ENCODE measurements at regions not wholly inside any gene's neighbourhood (a gene's known extent, or its start where the extent isn't known, plus 50 kb on each side); places are given as distances from the start of the nearest gene placed in this dataset.
"Not testable (repeated sequence)": the region's sequence is repeated elsewhere in the genome, so short reads cannot be mapped to it uniquely, and the experiment has no call there.

- H3K36me3 ChIP-seq (ENCODE audit: control insufficient read depth in 1 of 2, insufficient read depth in 2 of 2, low read length in 2 of 2): no peaks in the 10 kb centered on the region
- H3K4me1 ChIP-seq (ENCODE audit: control insufficient read depth in 1 of 2, insufficient read depth in 2 of 2, low read length in 2 of 2): no peaks in the 10 kb centered on the region
- H3K27ac ChIP-seq (ENCODE audit: low read length): no peak overlapping the region
- no peak overlapping the region for H3K4me3 ChIP-seq (ENCODE audit: low read depth in 1 of 2, low read length in 2 of 2)
- no peaks in the 10 kb centered on the region for H3K9me3 ChIP-seq (ENCODE audit: control insufficient read depth in 1 of 2, low read length in 2 of 2)
- no peaks in the 10 kb centered on the region for H3K27me3 ChIP-seq (ENCODE audit: low read depth, low read length)
Observed at GRCh38 chr16:64351121-64351520, 770.7 kb downstream of the CDH11 start.

DNA sequence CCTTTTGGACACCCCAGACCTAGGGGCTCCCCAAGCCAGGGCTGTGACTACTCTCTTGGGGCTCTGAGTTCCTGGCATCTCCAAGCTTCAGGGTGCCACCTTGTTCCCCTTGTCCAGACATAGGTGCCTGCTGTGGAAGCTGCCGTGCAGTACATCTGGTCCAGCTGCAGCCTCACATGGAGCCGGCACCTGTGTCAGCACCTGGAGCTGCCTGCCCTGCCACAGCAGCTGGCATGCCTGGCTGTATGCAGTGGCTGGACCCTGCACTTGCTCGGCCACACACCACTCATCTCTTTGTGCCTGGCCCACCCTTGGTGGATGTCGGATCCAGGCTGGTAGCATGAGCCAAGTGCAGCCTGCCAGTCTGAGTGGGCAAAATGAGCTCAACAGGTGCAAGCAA is 775.8 kb downstream of the CDH11 start:
- Histone ChIP-seq H3K4me3 (ENCODE audit: low read depth in 1 of 2, low read length in 2 of 2) (no peak overlapping the region), H3K36me3 (ENCODE audit: control insufficient read depth in 1 of 2, insufficient read depth in 2 of 2, low read length in 2 of 2) (no peaks in the 10 kb centered on the region), H3K27ac (ENCODE audit: low read length) (no peak overlapping the region), H3K9me3 (ENCODE audit: control insufficient read depth in 1 of 2, low read length in 2 of 2) (no peaks in the 10 kb centered on the region), H3K27me3 (ENCODE audit: low read depth, low read length) (no peaks in the 10 kb centered on the region), H3K4me1 (ENCODE audit: control insufficient read depth in 1 of 2, insufficient read depth in 2 of 2, low read length in 2 of 2) (no peaks in the 10 kb centered on the region)

- H3K4me3 ChIP-seq (ENCODE audit: low read depth in 1 of 2, low read length in 2 of 2): no peak overlapping the region
Observed at GRCh38 chr16:64345142-64345541, 776.7 kb downstream of the CDH11 start.

GRCh38 chr16:64343820-64344443 is 777.9 kb downstream of the CDH11 start:
- H3K4me1 ChIP-seq (ENCODE audit: control insufficient read depth in 1 of 2, insufficient read depth in 2 of 2, low read length in 2 of 2); H3K27ac ChIP-seq (ENCODE audit: low read length); H3K4me3 ChIP-seq (ENCODE audit: low read depth in 1 of 2, low read length in 2 of 2); H3K9me3 ChIP-seq (ENCODE audit: control insufficient read depth in 1 of 2, low read length in 2 of 2); H3K36me3 ChIP-seq (ENCODE audit: control insufficient read depth in 1 of 2, insufficient read depth in 2 of 2, low read length in 2 of 2); H3K27me3 ChIP-seq (ENCODE audit: low read depth, low read length): not testable (repeated sequence)

More at GRCh38 chr16:64345142-64345541, 776.7 kb downstream of the CDH11 start:
- H3K4me1 ChIP-seq (ENCODE audit: control insufficient read depth in 1 of 2, insufficient read depth in 2 of 2, low read length in 2 of 2): no peaks in the 10 kb centered on the region
- no peaks in the 10 kb centered on the region for H3K36me3 ChIP-seq (ENCODE audit: control insufficient read depth in 1 of 2, insufficient read depth in 2 of 2, low read length in 2 of 2)
- H3K27me3 ChIP-seq (ENCODE audit: low read depth, low read length): no peaks in the 10 kb centered on the region
- H3K27ac ChIP-seq (ENCODE audit: low read length): no peak overlapping the region
- H3K9me3 ChIP-seq (ENCODE audit: control insufficient read depth in 1 of 2, low read length in 2 of 2): no peaks in the 10 kb centered on the region

GRCh38 chr16:64343061-64343819 is 778.6 kb downstream of the CDH11 start:
- H3K27ac ChIP-seq (ENCODE audit: low read length): no peak overlapping the region
- no peak overlapping the region for H3K4me3 ChIP-seq (ENCODE audit: low read depth in 1 of 2, low read length in 2 of 2)
- H3K36me3 ChIP-seq (ENCODE audit: control insufficient read depth in 1 of 2, insufficient read depth in 2 of 2, low read length in 2 of 2): no peaks in the 10 kb centered on the region
- no peaks in the 10 kb centered on the region for H3K27me3 ChIP-seq (ENCODE audit: low read depth, low read length)
- no peaks in the 10 kb centered on the region for H3K9me3 ChIP-seq (ENCODE audit: control insufficient read depth in 1 of 2, low read length in 2 of 2)
- no peaks in the 10 kb centered on the region for H3K4me1 ChIP-seq (ENCODE audit: control insufficient read depth in 1 of 2, insufficient read depth in 2 of 2, low read length in 2 of 2)

DNA sequence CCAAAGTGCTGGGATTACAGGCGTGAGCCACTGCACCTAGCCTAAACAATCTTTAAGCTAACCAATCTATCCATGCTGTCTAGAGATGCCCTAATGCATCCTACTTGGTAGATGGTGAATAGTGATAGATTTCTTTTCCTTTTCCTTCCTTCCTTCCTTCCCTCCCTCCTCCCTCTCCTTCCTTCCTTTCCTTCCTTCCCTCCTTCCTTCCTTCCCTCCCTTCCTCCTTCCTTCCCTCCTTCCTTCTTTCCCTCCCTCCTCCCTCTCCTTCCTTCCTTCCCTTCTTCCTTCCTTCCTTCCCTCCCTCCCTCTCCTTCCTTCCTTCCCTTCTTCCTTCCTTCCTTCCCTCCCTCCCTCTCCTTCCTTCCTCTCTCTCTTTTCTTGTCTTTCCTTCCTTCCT is 780.5 kb downstream of the CDH11 start:
- H3K27me3 ChIP-seq (ENCODE audit: low read depth, low read length); H3K36me3 ChIP-seq (ENCODE audit: control insufficient read depth in 1 of 2, insufficient read depth in 2 of 2, low read length in 2 of 2); H3K4me3 ChIP-seq (ENCODE audit: low read depth in 1 of 2, low read length in 2 of 2); H3K9me3 ChIP-seq (ENCODE audit: control insufficient read depth in 1 of 2, low read length in 2 of 2); H3K4me1 ChIP-seq (ENCODE audit: control insufficient read depth in 1 of 2, insufficient read depth in 2 of 2, low read length in 2 of 2); H3K27ac ChIP-seq (ENCODE audit: low read length): not testable (repeated sequence)

DNA sequence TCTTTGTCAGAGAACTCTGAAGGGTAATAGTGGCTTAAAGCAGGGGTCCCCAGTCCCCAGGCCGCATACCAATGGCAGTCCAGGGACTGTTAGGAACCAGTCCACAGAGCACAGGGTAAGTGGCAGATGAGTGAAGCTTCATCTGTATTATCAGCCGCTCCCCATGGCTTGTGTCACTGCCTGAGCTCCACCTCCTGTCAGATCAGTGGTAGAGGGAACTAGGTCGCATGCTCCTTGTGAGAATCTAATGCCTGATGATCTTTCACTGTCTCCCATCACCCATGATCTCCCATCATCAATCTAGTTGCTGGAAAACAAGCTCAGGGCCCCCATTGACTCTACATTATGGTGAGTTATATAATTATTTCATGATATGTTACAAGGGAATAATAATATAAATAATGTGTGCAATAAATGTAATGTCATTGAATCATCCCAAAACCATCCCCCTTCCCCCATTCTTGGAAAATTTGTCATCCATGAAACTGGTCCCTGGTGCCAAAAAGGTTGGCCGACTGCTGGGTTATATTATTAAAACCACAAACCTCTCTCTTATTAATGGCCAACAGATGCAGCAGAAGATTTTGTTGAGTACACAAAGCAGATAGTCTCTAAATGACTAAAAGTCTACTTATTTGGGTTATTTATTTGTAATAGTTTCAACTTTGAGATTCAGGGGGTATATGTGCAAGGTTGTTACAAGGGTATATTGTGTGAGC is 782.7 kb downstream of the CDH11 start:
- no peaks in the 10 kb centered on the region for H3K36me3 ChIP-seq (ENCODE audit: control insufficient read depth in 1 of 2, insufficient read depth in 2 of 2, low read length in 2 of 2)
- H3K4me1 ChIP-seq (ENCODE audit: control insufficient read depth in 1 of 2, insufficient read depth in 2 of 2, low read length in 2 of 2): no peaks in the 10 kb centered on the region
- no peaks in the 10 kb centered on the region for H3K9me3 ChIP-seq (ENCODE audit: control insufficient read depth in 1 of 2, low read length in 2 of 2)
- H3K27ac ChIP-seq (ENCODE audit: low read length): no peak overlapping the region
- no peaks in the 10 kb centered on the region for H3K27me3 ChIP-seq (ENCODE audit: low read depth, low read length)
- no peak overlapping the region for H3K4me3 ChIP-seq (ENCODE audit: low read depth in 1 of 2, low read length in 2 of 2)

GRCh38 chr16:64321881-64322280 is 800.0 kb downstream of the CDH11 start:
- Histone ChIP-seq H3K27ac (ENCODE audit: low read length) (no peak overlapping the region), H3K4me3 (ENCODE audit: low read depth in 1 of 2, low read length in 2 of 2) (no peak overlapping the region), H3K4me1 (ENCODE audit: control insufficient read depth in 1 of 2, insufficient read depth in 2 of 2, low read length in 2 of 2) (no peaks in the 10 kb centered on the region), H3K27me3 (ENCODE audit: low read depth, low read length) (no peaks in the 10 kb centered on the region), H3K36me3 (ENCODE audit: control insufficient read depth in 1 of 2, insufficient read depth in 2 of 2, low read length in 2 of 2) (no peaks in the 10 kb centered on the region), H3K9me3 (ENCODE audit: control insufficient read depth in 1 of 2, low read length in 2 of 2) (no peaks in the 10 kb centered on the region)

GRCh38 chr16:64321066-64321465 is 800.8 kb downstream of the CDH11 start:
- Histone ChIP-seq H3K27me3 (ENCODE audit: low read depth, low read length) (no peaks in the 10 kb centered on the region), H3K4me3 (ENCODE audit: low read depth in 1 of 2, low read length in 2 of 2) (no peak overlapping the region), H3K9me3 (ENCODE audit: control insufficient read depth in 1 of 2, low read length in 2 of 2) (no peaks in the 10 kb centered on the region), H3K4me1 (ENCODE audit: control insufficient read depth in 1 of 2, insufficient read depth in 2 of 2, low read length in 2 of 2) (no peaks in the 10 kb centered on the region), H3K27ac (ENCODE audit: low read length) (no peak overlapping the region), H3K36me3 (ENCODE audit: control insufficient read depth in 1 of 2, insufficient read depth in 2 of 2, low read length in 2 of 2) (no peaks in the 10 kb centered on the region)

GRCh38 chr16:64317601-64318000 is 804.3 kb downstream of the CDH11 start:
- Histone ChIP-seq H3K36me3 (ENCODE audit: control insufficient read depth in 1 of 2, insufficient read depth in 2 of 2, low read length in 2 of 2) (no peaks in the 10 kb centered on the region), H3K27ac (ENCODE audit: low read length) (no peak overlapping the region)

GRCh38 chr16:64313726-64314125 is 808.1 kb downstream of the CDH11 start:
- Histone ChIP-seq H3K9me3 (ENCODE audit: control insufficient read depth in 1 of 2, low read length in 2 of 2) (peaks cover 4 to 6% of the 10 kb centered on the region in 2 donors), H3K4me3 (ENCODE audit: low read depth in 1 of 2, low read length in 2 of 2) (no peak overlapping the region), H3K27ac (ENCODE audit: low read length) (no peak overlapping the region), H3K4me1 (ENCODE audit: control insufficient read depth in 1 of 2, insufficient read depth in 2 of 2, low read length in 2 of 2) (no peaks in the 10 kb centered on the region), H3K36me3 (ENCODE audit: control insufficient read depth in 1 of 2, insufficient read depth in 2 of 2, low read length in 2 of 2) (no peaks in the 10 kb centered on the region), H3K27me3 (ENCODE audit: low read depth, low read length) (no peaks in the 10 kb centered on the region)

More at GRCh38 chr16:64317601-64318000, 804.3 kb downstream of the CDH11 start:
- Histone ChIP-seq H3K27me3 (ENCODE audit: low read depth, low read length) (no peaks in the 10 kb centered on the region), H3K9me3 (ENCODE audit: control insufficient read depth in 1 of 2, low read length in 2 of 2) (no peaks in the 10 kb centered on the region), H3K4me1 (ENCODE audit: control insufficient read depth in 1 of 2, insufficient read depth in 2 of 2, low read length in 2 of 2) (no peaks in the 10 kb centered on the region), H3K4me3 (ENCODE audit: low read depth in 1 of 2, low read length in 2 of 2) (no peak overlapping the region)

Measured in muscle layer of duodenum (tissue), 2 donors.